Activated CD4-positive, CD25-positive, alpha-beta regulatory T cell treated with anti-CD3 and anti-CD28 coated beads, Interleukin-2, amount 50 U/mL, for 24 hours (primary cell): ENCODE measurements at regions not wholly inside any gene's neighbourhood (a gene's known extent, or its start where the extent isn't known, plus 50 kb on each side); places are given as distances from the start of the nearest gene placed in this dataset.

Source experiments
- ATAC-seq, 2 donors: fragments of 150-1000 bp; cut with Tn5 transposase; one replicate each; pipeline ENCODE4 v1.10.0; 2021; ENCODE audit warnings: mild to moderate bottlenecking in 1 of 2, moderate library complexity in 1 of 2

DNA sequence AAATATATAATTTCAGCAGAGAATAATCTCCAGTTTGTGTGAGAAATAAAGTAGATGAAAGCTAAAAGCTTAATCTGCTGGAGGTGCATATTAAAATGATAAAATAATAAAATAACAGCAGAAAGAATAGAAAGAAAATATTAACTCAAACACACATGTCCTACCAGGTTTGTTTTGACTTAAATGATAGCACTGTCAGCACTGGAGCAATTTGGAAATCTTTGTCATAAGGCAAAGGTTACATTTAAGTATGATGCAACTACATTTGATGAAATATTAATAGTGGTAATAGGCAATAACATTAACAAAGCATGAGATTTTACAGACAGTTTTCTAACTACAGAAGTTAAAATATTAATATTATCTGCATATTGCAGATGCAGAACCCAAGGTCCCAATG, 2380.1 kb downstream of the PCDH9 start:
- ATAC-seq = no peak

DNA sequence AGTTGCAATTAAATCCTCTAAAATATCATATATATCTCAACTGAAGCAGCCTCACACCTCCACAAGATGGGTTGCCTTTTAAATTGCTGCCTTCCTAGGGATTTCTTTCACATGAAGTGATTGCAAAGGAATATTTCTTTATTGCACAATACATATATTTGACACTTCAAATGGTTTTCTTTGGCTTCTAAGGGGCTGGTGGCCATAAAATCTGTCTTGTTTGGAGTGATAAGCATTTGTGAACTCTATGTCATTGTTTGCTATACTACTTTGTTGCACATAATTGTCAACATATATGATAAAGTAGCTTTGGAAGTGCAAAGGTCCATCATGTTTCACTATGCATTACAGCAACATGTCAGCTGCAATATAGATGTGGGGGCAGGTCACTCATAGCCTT, 2380.9 kb downstream of the PCDH9 start:
- ATAC-seq = no peak

DNA sequence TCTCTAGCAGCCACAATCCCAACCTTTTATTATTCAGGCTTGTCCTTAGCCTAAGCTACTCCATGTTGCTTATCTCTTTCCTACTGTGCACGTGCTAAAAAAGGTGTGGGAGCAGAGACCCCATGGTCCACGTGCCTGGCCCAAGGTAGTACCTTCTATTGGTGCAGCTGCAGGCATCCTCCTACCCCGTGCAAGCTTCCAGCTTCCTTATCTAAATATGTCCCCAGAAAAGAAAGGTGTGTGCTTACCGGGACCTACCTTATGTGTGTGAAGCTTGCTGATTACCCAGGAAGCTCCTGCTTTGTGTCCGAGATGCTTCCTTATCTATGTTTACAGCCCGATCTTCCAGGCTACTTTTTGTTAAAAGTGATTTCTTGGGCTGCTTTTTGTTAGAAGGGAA, 2382.4 kb downstream of the PCDH9 start:
- no peak for ATAC-seq

DNA sequence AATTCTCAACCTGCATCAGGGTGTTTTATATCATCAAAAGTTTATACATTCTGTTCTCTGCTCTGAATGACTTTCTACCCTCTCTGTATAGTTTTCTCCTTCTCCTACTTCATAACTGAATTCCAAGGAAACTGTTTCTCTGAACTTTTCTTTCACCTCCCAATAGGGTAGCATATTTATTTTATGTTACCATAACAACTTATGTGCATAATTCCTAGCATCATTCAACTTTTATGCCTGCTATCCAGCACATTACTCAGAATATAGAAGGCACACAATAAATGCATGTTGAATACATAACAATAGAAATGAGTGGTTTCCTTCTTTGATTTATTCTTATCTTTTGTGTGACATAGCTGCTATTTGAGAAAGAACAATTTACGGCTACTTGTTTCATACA, 2385.0 kb downstream of the PCDH9 start:
- ATAC-seq = no peak

DNA sequence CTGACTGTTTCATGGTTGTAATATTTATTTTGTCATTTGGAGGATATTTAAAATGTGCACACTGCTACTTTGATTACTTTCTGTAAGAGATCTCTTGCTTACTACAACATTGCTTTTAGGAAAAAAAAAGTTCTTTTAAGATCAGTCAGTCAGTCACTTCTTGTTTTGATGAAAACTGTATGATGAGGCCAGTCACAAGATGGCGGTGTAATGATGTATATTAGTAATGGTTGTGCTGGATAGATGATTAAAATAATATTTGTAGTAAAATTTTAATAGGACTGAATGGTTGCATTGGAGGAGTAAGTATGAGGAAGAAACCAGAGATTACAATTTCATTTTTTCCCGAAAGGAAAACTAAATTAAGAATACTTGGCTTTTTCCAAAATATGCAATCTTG, 2411.1 kb downstream of the PCDH9 start:
- no peak for ATAC-seq

DNA sequence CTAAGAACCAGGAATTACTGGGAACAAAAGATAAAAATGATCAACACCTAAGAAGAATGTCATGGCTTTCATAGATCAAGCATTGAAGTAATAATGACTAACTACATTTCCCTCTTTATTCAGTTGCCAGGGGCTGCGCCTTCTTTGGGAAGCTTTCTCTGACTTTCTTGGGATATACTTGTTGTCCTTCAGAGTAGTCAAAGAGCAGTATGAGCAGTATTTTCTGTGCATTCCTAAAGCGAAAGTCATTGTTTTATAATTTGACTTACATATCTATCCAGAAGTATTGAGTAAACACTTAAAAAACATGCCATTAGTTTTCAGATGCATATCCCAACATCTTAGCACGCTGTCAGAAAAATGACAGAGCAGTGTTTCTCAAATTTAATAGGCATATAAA, 2412.4 kb downstream of the PCDH9 start:
- no peak for ATAC-seq

DNA sequence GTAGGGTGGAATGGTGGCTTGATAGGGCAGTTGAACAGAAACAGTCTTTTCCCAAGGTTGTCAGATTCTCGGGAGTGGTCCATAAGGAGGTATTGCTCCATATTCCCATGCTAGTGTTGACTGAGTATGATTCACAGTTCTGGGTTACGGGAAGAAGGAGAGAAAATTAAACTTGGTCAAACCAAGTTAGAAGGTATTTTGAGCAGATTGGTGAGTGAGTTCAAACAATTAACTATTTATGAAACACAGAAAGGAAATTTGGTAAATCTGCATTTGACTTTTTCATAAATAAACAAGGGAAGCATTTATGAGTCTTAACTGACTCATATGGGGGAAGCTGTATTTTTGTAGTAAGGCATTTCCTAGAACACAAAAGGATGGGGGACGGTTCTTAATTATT, 2419.4 kb downstream of the PCDH9 start:
- no peak for ATAC-seq

DNA sequence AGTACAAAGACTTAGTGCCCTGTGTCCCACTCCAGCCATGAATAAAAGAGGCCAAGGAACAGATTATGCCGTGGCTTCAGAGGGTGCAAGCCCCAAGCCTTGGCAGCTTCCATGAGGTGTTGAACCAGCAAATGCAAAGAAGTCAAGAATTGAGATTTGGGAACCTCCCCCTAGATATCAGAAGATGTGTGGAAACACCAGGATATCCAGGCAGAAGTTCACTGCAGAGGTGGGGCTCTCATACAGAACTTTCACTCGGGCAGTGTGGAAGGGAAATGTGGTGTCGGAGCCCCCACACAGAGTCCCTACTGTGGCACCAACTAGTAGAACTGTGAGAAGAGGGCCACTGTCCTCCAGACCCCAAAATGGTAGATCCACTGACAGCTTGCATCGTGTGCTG, 2421.4 kb downstream of the PCDH9 start:
- no peak for ATAC-seq

DNA sequence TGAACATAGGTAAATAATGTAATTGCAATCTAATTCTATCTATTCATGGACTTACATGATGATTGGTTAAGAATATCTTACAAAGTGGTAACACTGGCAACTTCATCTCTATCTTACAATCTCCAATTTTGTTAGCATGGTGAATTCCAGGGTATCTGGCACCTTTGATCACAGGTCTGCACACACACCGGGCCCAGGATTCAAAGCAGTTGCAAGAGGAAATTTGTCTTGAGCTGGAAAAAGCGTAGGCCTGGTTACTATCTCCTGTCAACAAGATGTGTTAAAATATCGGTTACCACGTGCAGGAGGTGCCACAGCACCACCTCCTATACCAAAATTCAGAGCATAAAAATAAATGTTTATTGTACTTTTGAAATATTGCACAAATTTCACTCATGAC, 2428.4 kb downstream of the PCDH9 start:
- no peak for ATAC-seq

DNA sequence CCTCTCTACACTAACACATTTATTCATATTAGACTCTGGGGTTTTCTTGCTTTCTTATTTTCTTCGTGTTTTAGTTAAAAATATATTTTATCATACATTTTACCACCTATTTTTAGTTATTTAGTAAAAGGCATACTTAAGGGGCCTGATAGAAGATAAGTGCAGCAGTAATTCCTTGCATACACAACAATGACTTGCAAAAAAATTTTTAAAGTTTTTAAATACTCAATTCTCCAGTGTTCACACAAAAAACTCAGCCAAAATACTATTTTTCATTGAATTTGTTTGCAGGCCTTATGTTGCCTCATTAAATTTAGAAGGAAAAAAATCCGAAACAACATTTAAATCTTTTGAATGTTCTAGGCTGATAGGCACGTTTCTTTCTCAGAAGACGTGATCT, 2431.7 kb downstream of the PCDH9 start:
- no peak for ATAC-seq

DNA sequence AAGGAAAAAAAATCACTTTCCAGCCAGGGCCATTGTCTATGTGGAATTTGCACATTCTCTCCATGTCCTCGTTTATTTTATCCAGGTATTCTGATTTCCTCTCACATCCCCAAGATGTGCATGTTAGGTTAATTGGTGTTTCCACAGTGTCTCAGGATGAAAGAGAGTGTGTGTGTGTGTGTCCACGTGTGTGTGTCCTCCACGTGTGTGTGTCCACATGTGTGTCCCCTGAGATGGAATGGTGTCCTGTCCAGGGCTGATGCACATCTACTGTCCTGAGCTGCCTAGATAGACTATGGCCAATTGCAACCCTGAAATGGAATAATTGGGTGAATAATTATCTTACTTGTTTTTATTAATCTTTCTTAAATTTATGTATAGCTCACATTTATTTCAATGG, 2436.5 kb downstream of the PCDH9 start:
- ATAC-seq = no peak

DNA sequence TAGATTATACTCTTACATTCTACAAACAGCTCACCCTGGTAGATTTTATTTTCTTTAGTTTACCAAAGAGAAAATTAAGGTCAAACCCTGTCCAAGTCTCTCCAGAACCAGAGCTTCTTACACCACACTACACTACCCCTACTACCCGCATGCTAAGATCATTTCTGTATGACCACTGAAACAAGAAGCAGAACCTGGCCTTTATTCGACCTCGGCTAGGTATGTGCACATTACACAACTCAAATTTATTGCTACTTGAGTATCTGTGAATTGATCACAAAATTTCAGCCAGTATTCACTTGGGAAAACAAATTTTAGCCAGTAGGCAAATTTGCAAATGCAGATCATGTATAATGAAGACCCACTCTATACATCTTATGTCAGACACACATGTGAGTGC, 2437.0 kb downstream of the PCDH9 start:
- no peak for ATAC-seq

DNA sequence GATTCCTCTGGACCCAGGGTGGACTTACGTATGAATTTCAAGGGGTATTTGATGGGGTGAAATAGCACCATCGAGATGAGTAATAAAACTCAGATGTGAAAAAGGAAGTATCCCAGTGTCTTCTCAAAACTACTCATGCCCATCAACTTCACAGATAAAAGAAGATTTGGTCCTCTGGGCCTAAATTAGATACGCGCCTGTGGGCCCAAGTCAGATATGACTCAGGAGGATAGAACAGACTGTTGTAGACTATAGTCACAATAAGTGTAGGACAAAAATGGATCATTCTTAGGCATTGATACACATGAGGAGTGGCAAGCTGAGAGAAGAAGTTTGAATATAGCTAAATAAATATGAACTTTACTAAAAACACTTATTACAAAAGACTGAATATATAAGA, 2438.8 kb downstream of the PCDH9 start:
- ATAC-seq = no peak

DNA sequence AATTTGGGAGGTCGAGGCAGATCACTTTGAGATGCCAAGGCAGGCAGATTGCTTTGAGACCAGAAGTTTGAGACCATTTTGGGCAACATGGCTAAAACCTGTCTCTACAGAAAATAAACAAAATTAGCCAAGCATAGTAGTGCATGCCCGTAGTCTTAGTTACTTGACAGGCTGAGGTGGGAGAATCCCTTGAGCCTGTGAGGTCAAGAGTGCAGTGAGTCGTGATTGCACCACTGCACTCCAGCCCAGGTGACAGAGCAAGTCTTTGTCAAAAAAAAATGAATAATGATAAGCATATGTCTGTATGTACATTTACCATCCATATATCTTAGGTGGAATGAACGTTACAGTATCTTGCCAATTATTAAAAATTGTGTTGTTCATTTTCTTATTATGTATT, 2447.7 kb downstream of the PCDH9 start:
- no peak for ATAC-seq

DNA sequence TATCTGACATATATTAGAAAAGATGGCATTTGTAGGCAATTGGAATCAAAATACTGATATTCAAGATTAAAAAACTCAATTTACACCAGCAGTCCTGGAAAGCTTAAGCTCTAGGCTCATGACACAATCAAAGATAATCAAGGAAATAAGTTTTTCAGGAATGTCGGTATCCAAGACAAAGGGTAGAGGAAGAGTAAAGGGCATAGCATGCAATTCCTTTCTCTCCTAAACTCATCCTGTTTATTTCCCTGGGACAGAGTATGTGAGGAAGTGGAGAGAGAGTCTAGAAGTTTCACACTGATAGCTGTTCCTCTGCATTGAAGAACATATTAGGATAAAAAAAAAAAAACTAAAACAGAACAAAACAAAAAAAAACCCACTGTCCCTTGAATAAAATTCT, 2452.1 kb downstream of the PCDH9 start:
- ATAC-seq = no peak

DNA sequence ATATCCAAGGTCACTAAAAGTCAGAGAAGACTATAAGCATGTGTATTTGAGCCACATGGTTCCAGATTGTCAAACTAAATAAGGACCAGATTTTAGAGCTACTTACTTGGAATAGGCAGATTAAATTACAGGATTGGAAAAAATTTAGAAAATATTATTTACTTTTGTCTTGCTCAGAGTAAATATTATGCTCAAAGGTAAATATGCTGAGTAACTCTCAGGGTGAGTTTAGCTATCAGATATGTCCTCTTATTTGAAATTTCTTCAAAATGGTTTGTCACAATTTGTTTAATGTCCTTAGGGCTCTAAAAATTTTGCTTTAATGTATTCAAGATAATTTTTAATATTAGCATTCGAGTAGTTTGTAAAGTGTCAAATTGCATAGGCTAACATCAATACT, 2455.2 kb downstream of the PCDH9 start:
- ATAC-seq = no peak

DNA sequence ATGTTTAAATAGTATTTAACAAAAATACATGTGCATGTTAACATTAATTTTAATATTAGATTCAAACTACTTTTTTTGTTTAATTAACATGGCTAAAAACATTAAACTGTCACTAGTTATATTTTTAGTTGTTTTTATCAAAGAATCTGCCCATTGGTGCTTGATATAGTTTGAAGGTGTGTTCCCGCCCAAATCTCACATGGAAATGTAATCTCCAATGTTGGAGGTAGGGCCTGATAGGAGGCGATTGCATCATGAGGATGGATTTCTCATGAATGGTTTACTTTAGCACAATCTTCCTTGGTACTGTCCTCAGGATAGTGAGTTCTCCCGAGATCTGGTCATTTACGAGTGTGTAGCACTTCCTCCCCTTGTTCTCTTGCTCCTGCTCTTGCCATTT, 2459.4 kb downstream of the PCDH9 start:
- ATAC-seq = no peak

DNA sequence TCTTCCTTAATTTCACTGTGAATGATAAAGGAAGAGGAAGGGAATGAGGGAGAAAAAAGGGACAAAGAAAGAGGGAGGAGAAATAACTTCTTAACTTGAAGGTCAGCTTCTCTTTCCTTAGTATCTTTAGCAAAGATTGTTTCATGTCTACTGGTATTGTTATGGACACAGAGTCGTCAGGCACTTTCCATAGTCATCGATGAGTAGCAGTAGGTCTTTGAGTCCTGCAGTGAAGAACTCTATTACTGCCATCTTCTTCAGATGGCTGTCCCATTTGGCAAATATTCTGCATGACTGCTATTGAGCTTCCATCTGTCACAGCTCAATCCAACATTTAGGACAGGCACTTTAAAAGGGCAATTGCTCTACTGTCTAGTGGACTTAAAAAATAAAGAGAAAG, 2463.1 kb downstream of the PCDH9 start:
- ATAC-seq = no peak

DNA sequence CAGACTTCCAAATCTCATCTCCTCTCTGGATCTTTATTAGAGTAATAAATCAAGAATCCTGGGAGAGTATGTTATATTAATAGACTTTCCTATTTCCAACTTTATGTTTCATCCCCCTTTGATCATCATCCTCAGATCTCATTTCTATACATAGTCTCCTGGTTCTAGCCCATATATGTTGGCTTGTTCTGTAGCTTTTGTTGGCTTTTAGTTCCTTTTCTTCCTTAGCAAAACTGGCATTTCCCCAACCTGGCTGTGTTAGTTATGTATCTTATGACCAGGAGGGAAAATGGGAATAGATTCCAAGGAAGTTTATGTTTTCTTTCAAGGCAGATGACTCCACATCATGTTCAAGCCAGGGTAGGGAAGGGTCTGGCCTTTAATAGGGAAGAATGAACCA, 2464.5 kb downstream of the PCDH9 start:
- no peak for ATAC-seq

DNA sequence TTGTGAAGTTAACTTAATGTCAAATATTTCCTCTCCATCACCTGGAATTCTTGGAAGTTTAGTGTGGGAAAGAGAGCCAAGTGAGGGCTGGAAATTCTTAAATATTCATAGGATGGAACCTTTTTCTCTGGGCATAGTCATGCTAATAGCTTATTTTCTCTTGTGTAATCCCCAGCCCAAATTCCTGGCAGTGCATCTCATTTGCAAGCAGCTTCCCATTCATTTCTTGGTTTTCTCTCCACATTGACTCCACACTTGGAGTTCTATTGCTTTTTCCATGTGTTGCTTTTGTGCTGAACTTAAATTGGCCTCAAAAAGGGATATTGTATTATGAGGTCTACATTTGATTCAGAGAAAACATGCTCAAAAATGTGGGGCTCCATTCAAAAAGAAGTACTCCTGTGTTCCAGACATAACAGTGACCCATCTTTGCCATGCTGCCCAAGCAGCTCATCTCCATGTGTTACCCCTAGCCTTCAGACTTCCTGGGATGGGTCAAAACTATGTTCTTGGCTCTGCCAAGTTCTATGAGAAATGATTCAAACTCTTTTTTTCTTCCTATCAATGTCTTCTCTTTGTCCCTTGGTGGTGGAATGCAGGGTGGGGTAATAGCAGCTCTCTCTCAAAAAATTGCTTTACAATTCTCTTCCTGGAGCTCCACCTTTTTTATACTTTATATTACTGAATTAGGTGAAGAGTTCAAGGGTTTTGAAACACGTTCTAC, 2471.5 kb downstream of the PCDH9 start:
- no peak for ATAC-seq

DNA sequence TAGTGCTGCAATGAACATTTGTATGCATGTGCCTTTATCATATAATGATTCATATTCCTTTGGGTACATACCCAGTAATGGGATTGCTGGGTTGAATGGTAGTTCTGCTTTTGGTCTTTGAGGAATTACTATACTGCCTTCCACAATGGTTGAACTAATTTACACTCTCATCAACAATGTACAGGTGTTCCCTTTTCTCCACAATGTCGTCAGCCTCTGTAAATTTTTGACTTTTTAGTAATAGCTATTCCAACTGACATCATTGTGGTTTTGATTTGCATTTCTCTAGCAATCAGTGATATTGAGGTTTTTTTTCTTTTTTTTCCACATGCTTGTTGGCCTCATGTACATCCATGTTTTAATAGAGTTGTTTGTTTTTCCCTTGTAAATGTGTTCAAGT, 2473.5 kb downstream of the PCDH9 start:
- no peak for ATAC-seq

DNA sequence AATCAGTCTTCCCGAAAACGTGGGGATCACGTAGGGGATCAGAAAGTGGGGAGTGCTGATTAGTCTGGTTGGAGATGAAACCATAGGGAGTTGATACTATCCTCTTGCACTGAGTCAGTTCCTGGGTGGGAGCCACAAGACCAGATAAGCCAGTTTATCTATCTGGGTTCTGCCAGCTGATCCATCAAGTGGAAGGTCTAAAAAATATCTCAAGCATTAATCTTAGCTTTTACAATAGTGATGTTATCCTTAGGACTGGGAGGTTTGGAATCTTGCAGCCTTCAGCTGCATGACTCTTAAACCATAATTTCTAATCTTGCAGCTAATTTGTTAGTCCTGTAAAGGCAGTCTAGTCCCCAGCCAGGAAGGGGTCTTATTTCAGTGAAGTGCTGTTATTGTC, 2474.2 kb downstream of the PCDH9 start:
- no peak for ATAC-seq

DNA sequence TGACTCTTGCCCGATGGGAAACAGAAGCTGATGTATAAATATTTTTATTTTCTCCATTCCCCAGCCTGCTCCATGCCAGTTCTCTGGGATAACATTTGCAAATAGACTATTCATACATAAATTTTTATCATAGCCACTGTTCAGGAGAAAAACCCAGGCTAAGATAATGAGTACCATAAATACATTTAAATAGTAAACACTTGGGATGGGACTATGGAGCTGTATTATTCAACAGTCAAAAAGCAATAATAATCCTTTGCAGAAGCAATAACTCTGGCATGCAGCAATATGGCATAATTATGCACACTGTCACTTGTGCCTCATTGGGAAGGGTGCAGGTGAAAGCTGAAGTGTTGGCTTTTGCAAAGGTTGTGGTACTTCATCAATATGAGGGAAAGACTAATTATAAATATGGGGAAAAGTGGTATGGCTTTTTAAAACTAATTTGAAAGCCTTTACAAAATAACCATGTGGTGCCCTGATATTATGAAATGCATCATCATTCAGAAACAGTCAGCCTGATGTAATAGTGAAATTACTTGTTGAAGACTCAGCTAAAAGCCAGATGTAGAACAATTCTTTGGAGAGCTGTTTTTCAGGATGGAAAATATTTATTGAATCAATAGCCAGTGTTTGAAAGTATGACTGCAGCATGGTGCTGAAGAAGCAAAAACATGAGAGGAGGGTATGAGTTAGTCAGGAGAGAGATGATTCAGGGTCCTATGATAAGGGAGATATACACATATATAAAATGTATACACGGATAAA, 2476.7 kb downstream of the PCDH9 start:
- no peak for ATAC-seq

DNA sequence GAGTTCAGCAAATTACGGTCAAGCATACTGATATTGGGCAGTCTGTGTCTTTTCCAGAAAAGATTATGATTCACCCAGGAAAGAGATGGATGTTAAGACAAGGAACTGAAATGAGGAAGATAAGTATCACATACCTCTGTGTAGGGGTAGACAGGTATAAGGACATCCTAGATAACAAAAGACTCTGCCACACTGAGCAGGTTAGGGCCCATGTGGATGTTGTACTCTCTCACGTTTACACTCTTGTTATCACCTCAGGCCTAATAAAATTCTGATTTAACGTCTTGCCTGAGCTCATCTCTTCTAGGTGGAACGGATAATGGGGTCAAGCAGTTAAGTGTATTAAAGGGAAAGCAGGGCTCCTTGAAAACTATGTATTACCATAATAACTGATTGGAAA, 2480.8 kb downstream of the PCDH9 start:
- no peak for ATAC-seq

DNA sequence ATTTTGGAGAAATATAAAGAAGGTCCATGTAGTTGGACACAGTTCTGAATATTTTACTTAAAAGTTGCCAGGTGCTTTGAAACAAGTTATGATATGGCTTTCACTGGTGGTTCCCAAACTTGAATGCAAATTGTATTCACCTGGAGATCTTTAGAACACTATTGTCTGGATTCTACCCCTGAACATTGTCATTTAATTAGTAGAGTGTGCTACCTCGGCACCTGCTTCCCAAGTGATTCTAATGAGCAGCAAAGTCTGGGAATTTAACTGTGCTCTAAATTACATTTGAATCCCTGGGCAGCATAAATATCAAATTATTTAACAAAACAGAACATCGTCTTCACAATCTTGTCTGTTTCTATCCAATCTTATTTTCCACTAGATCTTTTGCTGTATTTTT, 2483.3 kb downstream of the PCDH9 start:
- ATAC-seq = no peak
